ENCODE measurements at regions not wholly inside any gene's neighbourhood (a gene's known extent, or its start where the extent isn't known, plus 50 kb on each side); places are given as distances from the start of the nearest gene placed in this dataset.

GRCh38 chr2:18273205-18273604 is 287.2 kb downstream of the RDH14 start:
- H3K4me1 ChIP-seq (ENCODE audit: control insufficient read depth, extremely low read depth, insufficient read depth, low read length) = no peaks in the 10 kb centered on the region
- no peak overlapping the region for H3K4me2 ChIP-seq (ENCODE audit: insufficient read depth, low read length)
- DNase-seq (ENCODE audit: low read depth, low spot score) (no peak), FAIRE-seq (no peak)
- no peak overlapping the region for H3K4me3 ChIP-seq (replicated peaks in 1 of 3; ENCODE audit: insufficient read depth in 1 of 3, low read depth in 1 of 3, low read length in 3 of 3)
- H3K79me2 ChIP-seq (ENCODE audit: control insufficient read depth, insufficient read depth, low read length) = no peaks in the 10 kb centered on the region
- H3K36me3 ChIP-seq (ENCODE audit: control insufficient read depth in 2 of 2, extremely low read depth in 1 of 2, insufficient read depth in 2 of 2, low read length in 2 of 2) = no peaks in the 10 kb centered on the region
- CTCF ChIA-PET = no interaction called here
- dilution Hi-C loops (cut with MboI; ENCODE audit: extremely low pct_ligation_motif_present, low sequenced_read_pairs) (no loop called here), intact Hi-C loops (cut with micrococcal nuclease) (no loop called here)
- no TSS peak for BruUV-seq (replicated peaks)
- no peaks in the 10 kb centered on the region for H3K9me1 ChIP-seq (replicated peaks; ENCODE audit: control insufficient read depth, extremely low read depth, insufficient read depth, low read length)
- no peaks in the 10 kb centered on the region for H4K20me1 ChIP-seq (replicated peaks; ENCODE audit: control insufficient read depth, extremely low read depth, insufficient read depth, low read length)
- H2AFZ ChIP-seq (ENCODE audit: low read depth, low read length) = no peak overlapping the region
- POLR2A ChIA-PET = no interaction called here
- TF ChIP-seq EZH2 (IDR thresholded peaks at IDR 0.05; ENCODE audit: borderline replicate concordance, low read depth, low read length, severe bottlenecking) (no peak), JUN (IDR thresholded peaks at IDR 0.05; ENCODE audit: borderline replicate concordance, insufficient read depth, insufficient read length, low read depth) (no peak), FOS (IDR thresholded peaks at IDR 0.05; ENCODE audit: borderline replicate concordance, insufficient read depth, low read length) (no peak), POLR2AphosphoS5 (IDR thresholded peaks at IDR 0.05; ENCODE audit: insufficient read depth, low read depth, low read length) (no peak), POLR2A (IDR thresholded peaks at IDR 0.05; ENCODE audit: low read depth, low read length) (no peak), MYC (IDR thresholded peaks at IDR 0.05; ENCODE audit: low read depth, low read length) (no peak), CTCF (IDR thresholded peaks at IDR 0.05; ENCODE audit: extremely low read depth in 1 of 2, insufficient read depth in 1 of 2, low read depth in 1 of 2, low read length in 2 of 2) (no peak), GATA2 (IDR thresholded peaks at IDR 0.05; ENCODE audit: insufficient read depth, insufficient read length, low read depth, low read length) (no peak)
- TF ChIP-seq, protein P1, sequence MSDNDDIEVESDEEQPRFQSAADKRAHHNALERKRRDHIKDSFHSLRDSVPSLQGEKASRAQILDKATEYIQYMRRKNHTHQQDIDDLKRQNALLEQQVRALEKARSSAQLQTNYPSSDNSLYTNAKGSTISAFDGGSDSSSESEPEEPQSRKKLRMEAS (IDR thresholded peaks at IDR 0.05; ENCODE audit: insufficient read depth, insufficient read length) = no peak
- no peaks in the 10 kb centered on the region for H3K27me3 ChIP-seq (ENCODE audit: control insufficient read depth in 2 of 2, insufficient read depth in 2 of 2, low read length in 2 of 2)
- H3K27ac ChIP-seq (ENCODE audit: insufficient read depth, low read depth, low read length) = no peak overlapping the region
- H3K9ac ChIP-seq (replicated peaks; ENCODE audit: extremely low read depth, insufficient read depth, low read length) = no peak overlapping the region
- no peaks in the 10 kb centered on the region for H3K9me3 ChIP-seq (replicated peaks; ENCODE audit: control insufficient read depth, insufficient read depth, low read length)

Data from endothelial cell of umbilical vein (primary cell).